IMR-90 (cell line): ENCODE measurements at regions not wholly inside any gene's neighbourhood (a gene's known extent, or its start where the extent isn't known, plus 50 kb on each side); places are given as distances from the start of the nearest gene placed in this dataset.

Experiments used
- ATAC-seq: fragments of 200-7000 bp; cut with Tn5 transposase; 2 replicates; pipeline ENCODE4 v1.9.1; 2020; ENCODE audit warnings: low read depth, mild to moderate bottlenecking, moderate library complexity
- BruUV-seq: library from RNA; stranded (reverse); fragments of 400-500 nt; replicated peaks from 2 replicates; lab custom pipeline; 2021; lab: Mats Ljungman, UMichigan
- CTCF ChIA-PET: fragments of 300-600 bp; formaldehyde crosslinking; extraction: SDS; loops from one replicate; lab custom pipeline; 2021; ENCODE audit warnings: antibody characterized with exemption; lab: Yijun Ruan, JAX
- POLR2A ChIA-PET: fragments of 300-600 bp; sonication (Branson Sonifier 250); formaldehyde crosslinking; loops from one replicate; lab custom pipeline; 2022; ENCODE audit warnings: antibody characterized with exemption; ENCODE audit not compliant: unreplicated experiment; lab: Charles Lee
- DNase-seq: peaks from one replicate; pipeline ENCODE4 v3.0.0; 2013
- H2AFZ ChIP-seq: replicated peaks from 2 replicates; pipeline ENCODE3; 2013; ENCODE audit warnings: low read length, mild to moderate bottlenecking; ENCODE audit not compliant: poor library complexity
- H2AK5ac ChIP-seq: 2 replicates; pipeline ENCODE4 v1.6.1; 2013; ENCODE audit warnings: low read depth, low read length, inconsistent platforms
- H2AK9ac ChIP-seq: replicated peaks from 2 replicates; pipeline ENCODE3; 2013; ENCODE audit warnings: mild to moderate bottlenecking, low read depth, low read length, moderate library complexity; ENCODE audit not compliant: poor library complexity
- H2BK120ac ChIP-seq: 2 replicates; pipeline ENCODE4 v1.6.1; 2013; ENCODE audit warnings: low read depth, low read length, inconsistent platforms
- H2BK15ac ChIP-seq: 3 replicates; pipeline ENCODE4 v1.6.1; 2013; ENCODE audit warnings: low read depth, low read length, inconsistent platforms
- H2BK20ac ChIP-seq: 2 replicates; pipeline ENCODE4 v1.6.1; 2013; ENCODE audit warnings: low read depth, mild to moderate bottlenecking, inconsistent platforms, low read length, moderate library complexity
- H2BK5ac ChIP-seq: 2 replicates; pipeline ENCODE4 v1.6.1; 2013; ENCODE audit warnings: mild to moderate bottlenecking, low read depth, low read length, inconsistent platforms; ENCODE audit not compliant: poor library complexity, severe bottlenecking
- H3K14ac ChIP-seq: replicated peaks from 2 replicates; pipeline ENCODE4 v1.6.1; 2013; ENCODE audit warnings: low read depth, low read length, inconsistent platforms
- H3K18ac ChIP-seq: 2 replicates; pipeline ENCODE4 v1.6.1; 2013; ENCODE audit warnings: low read depth, low read length, control low read depth
- H3K23ac ChIP-seq: 2 replicates; pipeline ENCODE4 v1.6.1; 2013; ENCODE audit warnings: low read depth, low read length, inconsistent platforms
- H3K27ac ChIP-seq: 2 replicates; pipeline ENCODE4 v1.5.1; 2013; ENCODE audit warnings: mild to moderate bottlenecking, control low read depth, low read length; ENCODE audit not compliant: insufficient read depth
- H3K27me3 ChIP-seq: 2 replicates; pipeline ENCODE4 v1.6.1; 2013; ENCODE audit warnings: low read length; ENCODE audit not compliant: control insufficient read depth, insufficient read depth
- H3K36me3 ChIP-seq: 2 replicates; pipeline ENCODE4 v1.6.1; 2013; ENCODE audit warnings: low read length, mixed read lengths; ENCODE audit not compliant: control insufficient read depth, insufficient read depth
- H3K4ac ChIP-seq: 2 replicates; pipeline ENCODE4 v1.6.1; 2013; ENCODE audit warnings: low read depth, low read length, inconsistent platforms
- H3K4me1 ChIP-seq: 2 replicates; pipeline ENCODE4 v1.6.1; 2013; ENCODE audit warnings: low read length, mixed read lengths; ENCODE audit not compliant: control insufficient read depth, insufficient read depth
- H3K4me2 ChIP-seq: 2 replicates; pipeline ENCODE4 v1.6.1; 2013; ENCODE audit warnings: low read depth, mild to moderate bottlenecking, control low read depth, low read length, moderate library complexity
- H3K4me3 ChIP-seq: 2 replicates; pipeline ENCODE4 v1.5.1; 2013; ENCODE audit warnings: low read depth, mild to moderate bottlenecking, control low read depth, low read length, moderate library complexity; ENCODE audit not compliant: insufficient read depth
- H3K56ac ChIP-seq: 2 replicates; pipeline ENCODE4 v1.6.1; 2013; ENCODE audit warnings: low read length, inconsistent platforms; ENCODE audit not compliant: insufficient read depth; ENCODE audit errors: extremely low read depth
- H3K79me1 ChIP-seq, 2 experiments: 2 replicates each; pipeline ENCODE4 v1.6.1; 2013; ENCODE audit warnings: low read length in 2 of 2, inconsistent platforms in 1 of 2, low read depth in 1 of 2
- H3K9ac ChIP-seq: 2 replicates; pipeline ENCODE4 v1.6.1; 2013; ENCODE audit warnings: low read depth, low read length, control low read depth
- H3K9me1 ChIP-seq: 2 replicates; pipeline ENCODE4 v1.6.1; 2013; ENCODE audit warnings: low read length, inconsistent platforms; ENCODE audit not compliant: insufficient read depth
- H3K9me3 ChIP-seq: 2 replicates; pipeline ENCODE4 v1.6.1; 2013; ENCODE audit warnings: low read length; ENCODE audit not compliant: control insufficient read depth, insufficient read depth
- H4K20me1 ChIP-seq: 2 replicates; pipeline ENCODE4 v1.6.1; 2013; ENCODE audit warnings: low read length, inconsistent platforms; ENCODE audit not compliant: insufficient read depth
- H4K5ac ChIP-seq: 2 replicates; pipeline ENCODE4 v1.6.1; 2013; ENCODE audit warnings: mild to moderate bottlenecking, low read depth, low read length, control low read depth
- H4K8ac ChIP-seq, 2 experiments: 2 replicates each; pipeline ENCODE4 v1.6.1; 2013; ENCODE audit warnings: low read depth in 2 of 2, low read length in 2 of 2, control low read depth in 1 of 2, inconsistent platforms in 1 of 2
- H4K91ac ChIP-seq: 2 replicates; pipeline ENCODE4 v1.6.1; 2013; ENCODE audit warnings: low read depth, low read length, inconsistent platforms; ENCODE audit not compliant: insufficient read depth
- RFX5 ChIP-seq: IDR thresholded peaks from 2 replicates; pipeline ENCODE4 v1.8.0; 2012; ENCODE audit warnings: low read depth, mild to moderate bottlenecking, low read length, moderate library complexity
- SMC3 ChIP-seq: fragments of 150-350 bp; IDR thresholded peaks from 2 replicates; pipeline ENCODE4 v1.6.1; 2016; ENCODE audit warnings: low read depth, mild to moderate bottlenecking, antibody characterized with exemption, low read length, moderate library complexity
- WGBS, 2 experiments: methylation state at CpG; one replicate each; pipeline versions ENCODE4 v1.1.5 to v1.1.7; 2013; ENCODE audit warnings: missing lambda C conversion rate in 2 of 2; ENCODE audit not compliant: insufficient read length in 1 of 2; ENCODE audit errors: extremely low coverage in 2 of 2; 5-methylcytosine and 5-hydroxymethylcytosine counted together
- dilution Hi-C: fragments of 300-500 bp; cut with HindIII; formaldehyde crosslinking; loops from one replicate; pipeline ENCODE4 v1.14.3; 2018; ENCODE audit warnings: low sequenced_read_pairs; ENCODE audit not compliant: unreplicated experiment
- in situ Hi-C: fragments of 300-500 bp; cut with MboI; formaldehyde crosslinking; loops from 3 replicates; pipeline ENCODE4 v1.14.3; 2019; ENCODE audit warnings: low sequenced_read_pairs, inconsistent platforms, mixed read lengths
- intact Hi-C: fragments of 100-400 bp; cut with micrococcal nuclease; formaldehyde crosslinking; loops from 2 replicates; pipeline ENCODE4 v1.10.0; 2022

DNA sequence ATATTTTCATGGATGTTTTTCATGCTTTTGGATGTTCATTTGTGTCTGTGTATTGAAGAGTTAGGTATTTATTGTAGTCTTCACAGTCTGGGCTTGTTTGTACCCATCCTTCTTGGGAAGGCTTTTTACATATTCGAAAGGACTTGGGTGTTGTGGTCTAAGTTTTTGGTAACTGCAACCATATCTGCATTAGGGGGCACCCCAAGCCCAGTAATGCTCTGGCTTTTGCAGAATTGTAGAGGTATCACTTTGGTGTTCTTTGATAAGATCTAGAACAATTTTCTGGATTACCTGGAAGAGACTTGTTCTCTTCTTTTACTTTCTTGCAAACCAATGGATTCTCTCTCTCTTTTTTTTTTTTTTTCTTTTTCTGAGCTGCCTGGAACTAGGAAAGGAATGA lies 581.3 kb downstream of the DACH1 start:
- ATAC-seq, result no peak
- WGBS, 2 experiments, result no CpG with 5 or more reads among the region's 1 CpG

More for the DNA sequence above, 581.3 kb downstream of the DACH1 start:
- Histone ChIP-seq H2BK15ac (no peak overlapping the region), H2AK9ac (no peak overlapping the region), H3K18ac (no peak overlapping the region), H3K23ac (no peak overlapping the region), H2BK5ac (no peak overlapping the region), H4K8ac (no peak overlapping the region), H3K9ac (no peak overlapping the region), H3K14ac (no peak overlapping the region), H3K4me1 (no peaks in the 10 kb centered on the region), H3K56ac (no peak overlapping the region), H2BK20ac (no peak overlapping the region), H3K79me1 (no peaks in the 10 kb centered on the region), H4K20me1 (no peaks in the 10 kb centered on the region), H3K27ac (no peak overlapping the region), H2AFZ (no peak overlapping the region), H2AK5ac (no peak overlapping the region), H3K9me1 (no peaks in the 10 kb centered on the region), H4K5ac (no peak overlapping the region), H2BK120ac (no peak overlapping the region), H3K27me3 (no peaks in the 10 kb centered on the region), H3K9me3 (peaks cover 2% of the 10 kb centered on the region; the same call in 1 of the 2 replicates), H4K91ac (no peak overlapping the region), H3K4ac (no peak overlapping the region), H3K4me2 (no peak overlapping the region), H3K36me3 (no peaks in the 10 kb centered on the region), H3K4me3 (no peak overlapping the region)
- dilution Hi-C loops (no loop called here), intact Hi-C loops (no loop called here), in situ Hi-C loops (loop anchor here (25.0 kb wide), 1 partner anchor 102 kb away; no protein-coding TSS in a partner anchor)
- CTCF ChIA-PET, result interaction anchor here (0.6 kb wide), 2 partner anchors 445 to 1418 kb away, joined by 3 to 7 read pairs; no protein-coding TSS in a partner anchor
- POLR2A ChIA-PET, result no interaction called here
- no TSS peak for BruUV-seq
- TF ChIP-seq RFX5, result no peak
- TF ChIP-seq SMC3, result no peak
- no peak for DNase-seq
